ENCODE measurements at regions not wholly inside any gene's neighbourhood (a gene's known extent, or its start where the extent isn't known, plus 50 kb on each side); places are given as distances from the start of the nearest gene placed in this dataset.

- ATAC-seq (ENCODE audit: low FRiP score in 2 of 2) (no peak), DNase-seq (no peak)
- H3K4me1 ChIP-seq, result no peaks in the 10 kb centered on the region
- WGBS, 2 donors, result 86 to 88% methylated on average over 8 of the region's 8 CpGs
- no peaks in the 10 kb centered on the region for H3K9me3 ChIP-seq
- no peak overlapping the region for H3K27ac ChIP-seq
- TF ChIP-seq POLR2AphosphoS5 (IDR thresholded peaks at IDR 0.05) (no peak), CTCF (IDR thresholded peaks at IDR 0.05) (no peak), POLR2A (IDR thresholded peaks at IDR 0.05) (no peak), EP300 (IDR thresholded peaks at IDR 0.05) (no peak)
- no peak overlapping the region for H3K4me3 ChIP-seq
- H3K36me3 ChIP-seq, result no peaks in the 10 kb centered on the region
- no peaks in the 10 kb centered on the region for H3K27me3 ChIP-seq
Measured at GRCh38 chr3:106748472-106749262, 628.6 kb upstream of the CCDC54 start.

GRCh38 chr3:106750092-106750491, 627.1 kb upstream of the CCDC54 start:
- no peak for ATAC-seq (ENCODE audit: low FRiP score in 2 of 2)
- 50 to 71% methylated on average over 1 of the region's 1 CpG for WGBS, 2 donors

GRCh38 chr3:106755336-106755735, 621.9 kb upstream of the CCDC54 start:
- Histone ChIP-seq H3K36me3 (no peaks in the 10 kb centered on the region), H3K4me1 (no peaks in the 10 kb centered on the region), H3K4me3 (no peak overlapping the region), H3K9me3 (peaks cover 0 to 8% (median 5%) of the 10 kb centered on the region in 4 donors), H3K27ac (no peak overlapping the region), H3K27me3 (no peaks in the 10 kb centered on the region)
- 88% methylated on average over 2 of the region's 2 CpGs for WGBS, 2 donors
- ATAC-seq (ENCODE audit: low FRiP score in 2 of 2), result no peak
- DNase-seq, result no peak
- TF ChIP-seq CTCF (IDR thresholded peaks at IDR 0.05), result no peak
- TF ChIP-seq POLR2A (IDR thresholded peaks at IDR 0.05), result no peak
- TF ChIP-seq EP300 (IDR thresholded peaks at IDR 0.05), result no peak
- TF ChIP-seq POLR2AphosphoS5 (IDR thresholded peaks at IDR 0.05), result no peak

More at GRCh38 chr3:106750092-106750491, 627.1 kb upstream of the CCDC54 start:
- Histone ChIP-seq H3K27me3 (no peaks in the 10 kb centered on the region), H3K27ac (no peak overlapping the region), H3K36me3 (no peaks in the 10 kb centered on the region), H3K4me3 (no peak overlapping the region), H3K9me3 (peaks cover 0 to under 1% (median 0%) of the 10 kb centered on the region in 4 donors), H3K4me1 (no peaks in the 10 kb centered on the region)
- DNase-seq, result no peak
- TF ChIP-seq POLR2A (IDR thresholded peaks at IDR 0.05), result no peak
- no peak for TF ChIP-seq CTCF (IDR thresholded peaks at IDR 0.05)
- no peak for TF ChIP-seq POLR2AphosphoS5 (IDR thresholded peaks at IDR 0.05)
- TF ChIP-seq EP300 (IDR thresholded peaks at IDR 0.05), result no peak

- TF ChIP-seq POLR2AphosphoS5 (IDR thresholded peaks at IDR 0.05) (no peak), EP300 (IDR thresholded peaks at IDR 0.05) (no peak), CTCF (IDR thresholded peaks at IDR 0.05) (no peak), POLR2A (IDR thresholded peaks at IDR 0.05) (no peak)
- DNase-seq (no peak), ATAC-seq (ENCODE audit: low FRiP score in 2 of 2) (no peak)
- Histone ChIP-seq H3K27me3 (no peaks in the 10 kb centered on the region), H3K27ac (no peak overlapping the region), H3K9me3 (peaks cover 0 to 8% (median 5%) of the 10 kb centered on the region in 4 donors), H3K4me1 (no peaks in the 10 kb centered on the region), H3K4me3 (no peak overlapping the region), H3K36me3 (no peaks in the 10 kb centered on the region)
- WGBS, 2 donors, result 85 to 89% methylated on average over 3 of the region's 3 CpGs
Measured at GRCh38 chr3:106756901-106757300, 620.3 kb upstream of the CCDC54 start.

GRCh38 chr3:106758459-106758858, 618.8 kb upstream of the CCDC54 start:
- Histone ChIP-seq H3K4me1 (no peaks in the 10 kb centered on the region), H3K27me3 (no peaks in the 10 kb centered on the region), H3K27ac (no peak overlapping the region), H3K9me3 (peaks cover 0 to 8% (median 5%) of the 10 kb centered on the region in 4 donors), H3K36me3 (no peaks in the 10 kb centered on the region), H3K4me3 (no peak overlapping the region)
- DNase-seq (no peak), ATAC-seq (ENCODE audit: low FRiP score in 2 of 2) (no peak)
- WGBS, 2 donors, result 83 to 90% methylated on average over 2 of the region's 2 CpGs
- TF ChIP-seq EP300 (IDR thresholded peaks at IDR 0.05) (no peak), POLR2AphosphoS5 (IDR thresholded peaks at IDR 0.05) (no peak), CTCF (IDR thresholded peaks at IDR 0.05) (no peak), POLR2A (IDR thresholded peaks at IDR 0.05) (no peak)

Measured in upper lobe of left lung (tissue), 6 donors.